HG02759 (cell line): ENCODE measurements at regions not wholly inside any gene's neighbourhood (a gene's known extent, or its start where the extent isn't known, plus 50 kb on each side); places are given as distances from the start of the nearest gene placed in this dataset.
"Not testable (repeated sequence)": the region's sequence is repeated elsewhere in the genome, so short reads cannot be mapped to it uniquely, and the experiment has no call there.

ENCODE experiments used
- ATAC-seq: cut with Tn5 transposase; IDR thresholded peaks from one replicate; pipeline ENCODE4 v1.9.1; 2021; ENCODE audit warnings: mild to moderate bottlenecking, moderate library complexity; ENCODE audit not compliant: unreplicated experiment

DNA sequence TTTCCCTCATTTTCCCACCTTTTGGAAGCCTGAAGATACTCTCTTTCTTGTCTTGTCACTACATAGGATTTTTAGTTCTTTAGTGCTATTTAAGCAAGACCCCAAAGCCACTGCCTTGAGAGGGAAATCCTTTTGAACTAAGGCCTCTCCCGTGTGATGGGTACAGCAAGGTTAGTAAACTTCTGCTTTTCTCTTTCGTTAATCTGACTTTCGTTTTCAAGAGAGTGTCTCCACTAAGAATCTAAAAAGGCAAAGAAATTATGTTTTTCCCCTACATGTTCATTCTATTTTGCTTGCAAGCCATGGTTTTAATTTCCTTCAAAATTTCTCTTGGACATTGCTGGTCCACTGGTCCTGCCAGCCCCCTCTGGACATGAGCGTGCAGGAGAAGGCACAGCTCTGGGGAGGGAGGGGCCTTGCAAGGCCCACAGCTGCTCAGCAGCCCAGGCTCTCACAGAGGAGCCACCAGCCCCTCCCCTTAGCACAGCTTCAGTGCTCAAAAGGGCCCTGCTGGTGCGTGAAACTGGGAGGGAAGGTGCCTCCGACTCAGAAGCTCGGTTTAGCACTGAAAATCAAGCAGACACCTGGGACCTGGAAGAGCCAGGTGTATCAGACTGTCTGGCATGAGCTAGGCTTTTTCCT is 210.9 kb upstream of the GALNT2 start:
- ATAC-seq = peak; percentile 99

DNA sequence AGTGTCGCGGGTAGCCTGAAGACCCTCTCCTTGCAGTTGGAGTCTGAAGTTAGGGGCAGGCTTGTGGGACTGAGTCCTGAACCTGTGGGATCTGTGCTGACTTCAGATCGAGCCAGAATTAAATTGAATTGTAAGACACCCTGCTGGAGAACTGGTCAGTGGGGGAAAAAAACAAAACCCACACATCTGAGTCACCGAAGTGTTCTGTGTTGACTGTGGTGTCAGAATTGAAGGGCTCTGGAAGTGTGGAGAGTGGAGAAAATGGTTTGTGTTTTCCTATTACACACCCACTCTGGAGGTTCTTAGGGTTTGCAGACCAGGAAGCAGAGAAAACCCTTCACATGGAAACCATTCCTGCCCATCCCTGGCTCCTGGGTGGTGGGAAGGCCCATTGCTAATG is 209.5 kb upstream of the GALNT2 start:
- no peak for ATAC-seq

DNA sequence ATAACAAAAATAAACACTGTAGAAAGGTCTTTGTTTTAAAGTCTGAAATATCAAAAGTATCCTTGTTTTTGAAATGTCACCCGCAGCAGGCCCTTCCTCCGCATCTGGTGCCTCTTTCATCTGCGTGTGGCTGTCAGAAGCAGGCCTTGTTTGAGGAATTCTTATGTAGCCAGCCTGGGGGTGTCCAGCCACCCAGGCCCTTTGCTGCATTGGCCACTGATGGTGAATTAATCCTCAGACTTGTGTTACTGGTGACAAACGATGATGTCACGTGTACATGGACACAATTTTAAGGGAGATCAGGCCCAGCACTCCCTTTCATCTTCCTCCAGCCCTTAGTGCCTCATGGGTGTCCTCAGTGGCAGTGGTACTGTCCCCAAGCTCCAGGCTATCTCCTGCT is 208.0 kb upstream of the GALNT2 start:
- ATAC-seq = no peak

DNA sequence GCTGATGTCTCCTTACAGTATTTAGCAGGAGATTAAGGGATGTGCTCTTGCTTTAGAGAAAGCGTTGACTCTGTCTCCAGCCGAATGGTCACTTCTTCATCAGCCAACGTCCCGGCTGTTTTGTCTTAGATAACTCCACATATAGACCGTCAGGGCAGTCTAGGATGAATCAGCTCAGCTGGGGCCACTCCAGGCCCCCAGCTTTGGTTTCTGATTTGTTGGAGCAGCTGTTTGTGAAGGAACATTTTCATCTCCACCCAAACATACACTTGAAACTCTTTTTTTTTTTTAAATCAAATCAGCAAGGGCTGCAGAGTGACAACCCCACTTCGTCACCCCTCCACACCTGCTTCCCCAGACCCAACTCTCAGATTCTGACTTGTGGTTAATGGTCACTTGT is 206.1 kb upstream of the GALNT2 start:
- no peak for ATAC-seq

DNA sequence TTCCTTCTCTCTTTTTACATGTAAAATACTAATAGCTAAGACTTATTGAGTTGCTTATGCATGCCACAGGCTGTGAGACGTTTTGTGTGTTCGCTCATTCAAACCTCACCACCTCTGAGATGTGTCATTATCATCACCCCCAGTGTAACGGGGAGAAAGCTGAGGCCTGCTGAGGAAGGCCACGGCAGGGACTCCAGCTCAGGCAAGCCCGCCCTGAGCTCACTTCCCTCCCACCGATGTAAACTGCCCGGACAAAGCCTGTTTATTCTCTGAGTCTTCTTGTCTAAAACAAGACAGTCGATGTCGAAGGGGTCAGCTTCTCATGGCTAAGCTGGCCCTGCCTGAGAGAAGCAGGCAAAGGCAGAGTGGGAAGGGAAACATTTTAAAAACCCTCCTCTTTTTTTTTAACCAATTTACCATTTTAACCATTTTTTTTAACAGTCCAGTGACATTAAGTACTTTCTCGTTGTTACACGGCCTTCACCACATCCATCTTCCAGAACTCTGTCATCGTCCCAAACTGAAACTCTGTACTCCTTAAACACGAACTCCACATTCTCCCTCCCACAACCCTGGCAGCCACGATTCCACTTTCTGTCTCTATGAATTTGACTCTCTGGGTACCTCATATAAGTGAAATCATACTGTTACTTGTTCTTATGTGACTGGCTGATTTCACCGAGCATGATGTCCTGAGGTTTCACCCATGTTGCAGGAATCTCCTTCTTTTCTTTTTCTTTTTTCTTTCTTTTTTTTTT is 204.8 kb upstream of the GALNT2 start:
- ATAC-seq = no peak

DNA sequence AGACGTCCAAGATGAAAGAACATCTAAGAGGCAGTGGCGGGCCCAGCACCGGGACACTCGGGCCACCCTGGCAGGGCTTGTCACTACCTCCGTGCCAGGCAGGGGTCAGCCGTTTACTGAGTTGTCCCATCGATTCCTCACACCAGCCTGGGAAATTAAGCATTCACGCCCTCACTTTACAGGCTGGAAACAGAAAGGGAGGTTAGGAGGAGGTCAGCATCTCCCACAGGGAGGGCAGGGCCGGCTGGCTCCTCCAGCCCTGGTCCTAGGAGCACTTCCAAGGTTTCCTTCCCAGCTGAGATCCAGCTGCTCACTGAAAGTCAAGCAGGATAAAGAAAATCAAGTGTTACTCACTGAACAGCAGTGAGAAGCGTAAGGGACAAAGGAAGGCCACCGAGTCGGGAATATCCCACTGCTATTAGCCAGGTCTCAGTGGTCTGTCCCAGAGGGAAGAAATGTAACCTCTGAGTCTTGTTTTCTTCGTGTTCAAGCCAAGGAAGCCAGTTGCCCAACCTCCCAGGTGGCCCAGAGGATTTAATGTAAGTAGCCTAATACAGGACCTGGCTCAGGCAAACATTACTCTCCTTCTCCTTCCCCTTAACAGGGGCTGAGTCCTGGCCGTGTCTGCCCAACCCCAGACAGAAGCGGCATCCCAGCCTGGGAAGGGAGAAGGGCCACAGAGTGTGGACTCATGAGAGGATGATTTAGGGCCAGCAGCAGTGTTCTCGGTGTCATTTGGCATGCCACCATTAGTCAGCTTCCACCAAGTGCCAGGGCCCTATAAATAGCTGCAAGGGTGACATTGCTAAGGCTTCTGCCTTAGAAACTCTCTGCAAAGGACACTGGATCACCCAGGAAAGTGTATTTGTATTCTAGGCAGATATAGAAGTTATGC is 203.1 kb upstream of the GALNT2 start:
- no peak for ATAC-seq

DNA sequence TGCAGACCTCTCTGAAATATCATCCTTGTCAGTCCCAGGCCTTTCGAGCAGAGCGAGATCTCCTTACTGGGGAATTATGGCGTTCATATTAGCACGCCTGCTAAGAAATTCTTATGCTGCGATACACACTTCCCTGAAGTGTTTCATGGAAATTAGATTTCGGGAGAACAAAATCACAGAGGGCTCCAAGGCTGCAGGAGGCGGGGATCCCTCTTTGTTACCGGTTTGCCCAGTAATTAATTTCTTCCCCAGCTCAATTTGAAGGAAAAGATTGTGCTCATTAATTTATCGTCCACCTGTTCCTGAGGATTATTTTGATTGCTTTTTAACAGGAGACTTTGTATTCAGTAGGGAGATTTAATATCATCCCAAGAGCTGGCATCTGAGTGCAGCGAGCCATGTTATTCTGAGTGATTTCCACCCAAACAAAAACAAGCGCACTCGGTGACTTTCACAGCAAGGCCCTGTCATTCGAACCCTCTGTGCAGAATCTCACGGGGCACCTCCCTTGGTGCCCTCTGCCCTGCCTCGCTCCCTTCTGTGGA is 202.3 kb upstream of the GALNT2 start:
- no peak for ATAC-seq

DNA sequence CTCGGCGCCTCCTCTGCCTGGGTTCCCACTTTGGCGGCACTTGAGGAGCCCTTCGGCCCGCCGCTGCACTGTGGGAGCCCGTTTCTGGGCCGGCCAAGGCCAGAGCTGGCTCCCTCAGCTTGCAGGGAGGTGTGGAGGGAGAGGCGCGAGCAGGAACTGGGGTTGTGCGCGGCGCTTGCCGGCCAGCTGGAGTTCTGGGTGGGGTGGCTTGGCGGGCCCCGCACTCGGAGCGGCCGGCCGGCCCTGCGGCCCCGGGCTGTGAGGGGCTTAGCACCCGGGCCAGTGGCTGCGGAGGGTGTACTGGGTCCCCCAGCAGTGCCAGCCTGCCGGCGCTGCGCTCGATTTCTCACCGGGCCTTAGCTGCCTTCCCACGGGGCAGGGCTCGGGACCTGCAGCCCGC is 201.7 kb upstream of the GALNT2 start:
- ATAC-seq = not testable (repeated sequence)

DNA sequence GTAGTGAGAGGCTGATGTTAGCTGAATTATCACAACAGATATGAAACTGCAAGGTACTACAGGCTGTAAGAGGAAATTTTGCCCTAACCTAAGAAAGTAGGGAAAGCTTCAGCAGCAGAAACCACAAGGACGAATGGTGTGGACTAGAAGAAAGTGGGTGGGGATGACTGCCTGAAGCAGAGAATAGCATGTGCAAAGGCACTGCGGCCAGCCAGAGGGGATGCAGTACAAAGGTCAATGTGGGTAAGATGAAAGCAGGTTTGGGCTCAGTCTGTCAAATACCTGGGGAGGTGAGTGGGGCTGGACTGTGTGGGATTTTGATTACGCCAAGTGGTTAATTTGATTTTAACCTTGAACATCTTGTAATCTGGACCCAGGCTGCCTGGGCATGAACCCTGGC is 199.3 kb upstream of the GALNT2 start:
- ATAC-seq = no peak

DNA sequence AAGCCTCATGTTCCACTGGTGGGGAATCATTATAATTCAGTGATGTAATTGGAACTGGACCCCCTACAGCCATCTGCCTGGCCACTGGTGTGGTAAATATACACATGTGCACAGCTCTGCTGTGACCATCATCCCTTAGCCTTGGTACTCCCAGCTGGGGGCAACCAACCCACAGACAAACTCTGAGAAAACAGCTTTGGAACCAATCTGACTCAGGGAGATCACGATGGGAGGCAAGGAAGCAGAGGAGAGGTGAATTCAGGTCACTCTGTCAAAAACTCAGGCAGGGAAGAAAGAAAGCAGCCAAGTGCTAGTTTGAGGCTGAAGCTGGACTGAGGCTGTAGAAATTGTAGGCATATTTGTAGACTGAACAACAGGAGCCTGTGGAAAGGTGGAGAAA is 197.8 kb upstream of the GALNT2 start:
- ATAC-seq = no peak

DNA sequence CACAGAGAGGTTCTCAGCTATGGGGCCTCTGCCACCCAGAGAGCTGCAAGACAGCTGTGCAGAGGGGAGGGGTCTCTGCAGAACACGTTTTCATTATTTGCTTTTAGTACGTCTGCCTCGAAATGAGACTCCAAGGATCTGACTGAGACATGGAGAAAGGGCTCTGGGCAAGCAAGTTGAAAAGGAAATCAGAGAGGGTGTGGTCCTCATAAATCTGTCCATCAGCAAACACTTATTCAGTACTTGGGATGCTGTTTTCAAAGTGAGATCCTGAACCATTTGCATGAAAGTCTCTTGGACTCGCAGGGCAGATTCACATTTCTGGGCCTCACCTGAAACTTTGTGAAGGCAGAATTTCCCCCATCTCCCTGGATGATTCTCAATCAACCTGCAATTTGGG is 197.4 kb upstream of the GALNT2 start:
- no peak for ATAC-seq

DNA sequence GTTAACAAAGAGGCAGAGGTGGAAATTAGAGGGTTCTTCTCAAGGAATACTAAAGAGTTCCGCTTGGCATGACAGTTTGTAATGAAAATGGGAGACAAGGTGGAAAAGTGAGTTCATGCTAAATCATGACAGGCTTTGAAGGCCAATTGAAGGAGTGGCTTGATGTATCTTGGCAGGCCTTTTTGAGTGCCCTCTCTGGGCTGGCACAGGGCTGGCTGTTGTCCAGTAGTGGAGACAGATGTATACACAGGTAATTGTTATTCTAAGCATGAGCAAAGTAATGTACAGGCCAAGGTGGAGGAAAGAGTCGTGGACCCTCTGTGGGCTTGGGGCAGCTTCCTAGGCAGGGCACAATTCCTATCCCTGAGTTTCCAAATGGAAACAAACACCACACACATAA is 196.7 kb upstream of the GALNT2 start:
- no peak for ATAC-seq

DNA sequence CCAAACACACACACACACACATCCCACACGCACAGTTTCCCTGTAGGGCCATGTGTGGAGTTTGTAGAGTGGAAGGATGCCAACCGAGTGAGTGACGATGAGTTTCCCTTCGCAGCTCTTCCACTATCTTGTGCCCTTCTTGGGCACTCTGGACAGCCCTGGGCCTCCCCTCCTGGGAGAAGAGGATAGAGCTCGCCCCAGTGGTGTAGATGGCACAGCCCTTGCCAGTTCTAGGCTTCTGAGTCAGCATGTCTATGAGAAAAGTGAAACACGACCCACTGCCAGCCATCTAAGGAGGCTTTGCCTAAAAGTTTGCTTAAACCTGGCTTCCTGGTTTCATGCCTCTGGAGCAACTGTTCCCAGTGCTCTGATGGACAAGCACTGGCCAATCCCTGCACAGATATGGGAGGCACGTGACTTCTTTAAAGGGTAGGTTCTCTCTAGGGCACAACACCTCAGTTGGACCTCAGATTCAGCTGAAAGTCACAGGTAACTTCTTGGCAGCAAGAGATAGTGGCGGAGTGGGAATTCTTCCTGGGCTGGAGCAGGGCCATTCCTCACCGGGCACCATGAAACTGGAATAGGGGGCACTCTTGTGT is 195.9 kb upstream of the GALNT2 start:
- no peak for ATAC-seq

DNA sequence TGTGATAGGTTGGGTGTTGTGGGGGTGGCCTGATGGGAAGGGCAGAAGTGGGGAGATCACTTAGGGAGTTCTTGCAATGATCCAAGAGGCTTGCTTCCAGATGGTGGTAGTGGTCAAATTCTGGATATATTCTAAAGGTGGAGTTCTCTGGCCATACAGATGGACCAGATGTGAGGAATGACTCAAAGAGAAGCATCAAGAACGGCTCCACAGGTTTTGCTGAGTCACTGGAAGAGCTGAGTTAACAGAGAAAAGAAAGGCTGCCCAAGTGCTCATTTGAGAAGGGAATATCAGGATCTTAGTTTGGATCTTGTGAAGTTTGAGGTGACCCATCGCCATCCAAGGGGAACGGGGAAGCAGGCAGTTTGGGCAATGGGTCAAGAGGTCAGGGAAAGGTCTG is 192.9 kb upstream of the GALNT2 start:
- no peak for ATAC-seq

DNA sequence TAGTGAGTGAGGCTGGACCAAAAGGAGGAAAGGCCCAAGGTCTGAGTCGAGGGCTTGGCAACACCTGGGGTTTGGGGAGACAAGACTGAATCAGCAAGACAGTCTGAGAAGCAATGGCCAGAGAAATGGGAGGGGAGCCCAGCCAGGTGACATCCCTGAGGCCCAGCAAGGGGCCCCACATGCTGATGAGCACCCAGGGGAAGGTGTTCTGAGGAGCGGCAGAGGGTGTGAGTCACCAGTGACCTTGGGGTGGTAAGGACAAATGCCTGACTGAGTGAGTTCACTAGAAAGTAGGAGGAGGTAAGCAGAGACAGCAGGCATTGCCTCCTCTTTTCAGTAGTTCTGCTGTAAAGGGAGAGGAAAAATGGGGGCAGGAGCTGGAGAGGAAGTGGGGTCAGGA is 192.4 kb upstream of the GALNT2 start:
- no peak for ATAC-seq

DNA sequence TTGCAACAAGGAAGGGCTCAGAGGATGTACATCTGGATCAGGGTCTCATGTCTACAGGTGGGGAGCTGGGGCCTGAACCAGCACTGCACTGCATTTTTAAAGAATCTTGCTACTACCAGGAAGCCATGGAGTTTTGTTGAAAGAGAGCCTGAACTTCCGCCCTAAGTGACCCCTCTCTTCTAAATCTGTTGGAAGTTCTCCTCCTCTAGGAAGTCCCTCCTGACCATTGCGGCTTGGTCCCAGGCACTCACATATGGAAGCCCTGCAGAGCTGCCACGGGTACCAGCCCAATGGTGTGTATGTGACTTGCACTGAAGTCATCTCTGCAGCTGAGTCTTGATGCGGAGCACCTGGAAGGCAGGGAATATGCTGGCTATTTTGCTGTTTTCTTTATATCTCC is 192.0 kb upstream of the GALNT2 start:
- no peak for ATAC-seq

DNA sequence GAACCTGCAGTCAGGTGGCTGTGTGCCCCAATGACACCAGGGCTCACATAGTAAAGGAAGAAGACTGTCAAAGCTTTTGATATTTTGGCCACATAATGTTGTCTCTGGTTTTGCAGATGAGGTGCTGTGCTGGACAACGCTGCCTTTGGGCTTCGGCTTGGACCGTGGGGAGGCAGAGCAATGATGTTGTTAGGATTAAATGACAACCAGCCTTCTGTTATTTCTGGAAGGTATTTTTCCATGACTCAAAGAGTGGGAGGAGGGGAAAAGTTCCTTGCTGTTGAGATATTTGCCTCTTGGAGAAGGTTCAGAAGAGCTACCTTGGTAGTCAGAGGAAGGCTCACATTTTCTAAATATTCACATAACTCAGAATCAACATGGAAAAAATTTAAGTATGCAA is 187.3 kb upstream of the GALNT2 start:
- ATAC-seq = no peak

DNA sequence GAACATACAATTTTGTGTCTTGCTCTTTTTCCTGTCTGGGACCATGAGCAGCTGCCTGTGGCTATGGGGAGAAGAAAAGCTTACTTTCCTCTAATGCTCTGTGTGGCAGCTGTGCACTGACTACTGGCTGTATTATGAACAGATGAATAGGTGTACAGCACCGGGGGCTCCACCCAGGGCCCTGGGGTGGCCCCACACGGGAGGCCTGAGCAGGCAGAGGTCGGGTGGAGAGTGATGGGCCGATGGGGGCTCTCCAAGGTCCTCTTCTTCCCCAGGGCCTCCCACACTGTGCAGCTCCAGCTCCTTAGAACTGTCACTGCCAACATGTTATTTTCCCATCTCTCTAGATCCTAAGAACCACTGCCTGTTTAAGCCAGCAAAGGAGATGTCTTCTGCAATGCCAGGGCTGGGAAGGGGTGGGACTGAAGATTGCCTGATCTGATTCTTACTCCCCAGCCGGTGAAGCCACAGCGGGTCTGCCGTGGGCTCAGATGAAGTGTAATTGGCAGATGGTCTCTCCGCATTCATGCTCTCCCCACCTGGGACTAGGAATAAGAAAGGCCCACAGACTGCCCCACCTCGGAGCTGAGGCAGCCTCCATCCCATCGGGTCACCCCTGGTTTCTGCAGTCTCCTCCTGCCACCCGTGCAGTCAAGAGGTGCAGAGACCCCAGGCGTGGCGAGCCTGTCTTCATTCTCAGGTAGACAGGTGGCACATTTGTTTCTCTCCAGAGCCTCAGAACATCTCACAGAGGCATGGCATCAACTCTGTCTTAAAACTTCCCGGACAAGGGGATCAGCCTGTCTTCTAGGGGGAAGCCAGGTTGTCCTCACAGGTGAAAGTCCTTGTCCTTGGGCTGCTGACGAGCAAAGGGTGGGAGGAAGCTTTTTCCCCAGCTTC is 186.5 kb upstream of the GALNT2 start:
- no peak for ATAC-seq

DNA sequence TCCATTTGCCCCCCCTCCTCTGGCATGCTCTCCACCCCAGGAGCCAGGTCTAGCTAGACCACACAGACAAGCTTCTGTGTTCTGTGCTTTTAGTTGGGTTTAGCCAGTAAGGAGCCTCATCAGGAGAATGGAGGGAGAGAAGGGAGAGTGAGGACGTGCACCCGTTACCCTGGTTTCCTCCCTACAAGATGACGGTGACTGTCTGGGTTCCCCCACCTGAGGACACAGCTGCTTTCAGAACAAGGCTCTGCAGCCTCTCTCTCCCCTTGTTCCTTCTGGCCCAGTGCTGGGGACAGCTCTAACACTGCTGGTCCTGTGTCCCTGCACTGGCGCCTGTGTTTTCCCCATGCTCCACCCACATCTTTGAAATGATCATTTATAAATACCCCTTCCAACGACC is 184.4 kb upstream of the GALNT2 start:
- no peak for ATAC-seq
